ENCODE measurements at regions not wholly inside any gene's neighbourhood (a gene's known extent, or its start where the extent isn't known, plus 50 kb on each side); places are given as distances from the start of the nearest gene placed in this dataset.

- no peaks in the 10 kb centered on the region for H3K27me3 Mint-ChIP-seq
- H3K36me3 Mint-ChIP-seq, result peaks cover 26 to 34% of the 10 kb centered on the region in 2 donors
- H3K9me3 Mint-ChIP-seq, result no peaks in the 10 kb centered on the region
- ATAC-seq (replicated peaks) (no peak), DNase-seq (no peak)
- no peak overlapping the region for H3K4me3 Mint-ChIP-seq
- peaks cover 2 to 5% of the 10 kb centered on the region in 2 donors for H3K4me1 Mint-ChIP-seq
- no peak overlapping the region for H3K27ac Mint-ChIP-seq
Observed at GRCh38 chr22:49618677-49618953, 209.1 kb downstream of the BRD1 start.

DNA sequence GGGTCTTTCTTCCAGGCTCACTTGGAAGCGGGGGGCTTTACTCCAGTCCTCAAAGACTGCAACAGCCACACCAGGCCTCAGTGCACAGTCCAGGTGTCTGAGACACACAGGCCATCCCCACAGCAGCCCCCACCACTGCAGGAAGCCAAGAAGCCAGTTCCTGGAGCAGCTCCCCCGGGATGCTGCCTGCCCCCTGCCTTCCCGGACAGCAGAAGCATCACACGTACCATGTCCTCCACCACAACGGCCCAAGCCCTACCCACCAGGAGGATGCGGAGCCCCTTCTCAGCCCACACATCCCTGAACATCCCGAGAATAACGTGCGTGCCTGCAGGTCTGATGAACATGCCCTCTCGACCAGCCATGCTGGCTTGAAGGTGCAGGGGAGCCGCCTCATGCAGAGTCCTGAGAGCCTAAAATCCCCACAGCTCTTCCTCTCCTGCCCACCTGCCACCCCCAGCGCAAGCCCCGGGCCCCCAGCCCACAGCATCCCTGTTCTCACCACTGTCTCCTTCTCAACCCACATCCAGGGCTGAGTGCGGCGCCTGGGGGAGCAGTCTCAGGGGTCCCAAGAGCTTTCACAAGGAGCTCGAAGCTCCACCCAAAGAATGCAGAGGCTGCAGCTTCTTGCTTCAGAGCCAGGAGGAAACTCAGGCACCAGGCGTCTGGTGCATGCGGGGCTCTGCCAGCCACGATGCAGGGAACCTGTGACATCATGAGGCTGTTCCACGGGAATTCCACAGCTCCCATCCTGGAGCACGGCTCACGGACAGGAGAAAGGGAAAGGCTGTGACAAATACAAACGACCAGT, 209.6 kb downstream of the BRD1 start:
- H3K27ac Mint-ChIP-seq, result no peak overlapping the region
- peaks cover 32 to 39% of the 10 kb centered on the region in 2 donors for H3K36me3 Mint-ChIP-seq
- no peak for DNase-seq
- H3K27me3 Mint-ChIP-seq, result no peaks in the 10 kb centered on the region
- peaks cover 2 to 5% of the 10 kb centered on the region in 2 donors for H3K4me1 Mint-ChIP-seq
- no peak overlapping the region for H3K4me3 Mint-ChIP-seq
- ATAC-seq (replicated peaks), result no peak
- peaks cover 3% of the 10 kb centered on the region in 2 donors for H3K9me3 Mint-ChIP-seq

DNA sequence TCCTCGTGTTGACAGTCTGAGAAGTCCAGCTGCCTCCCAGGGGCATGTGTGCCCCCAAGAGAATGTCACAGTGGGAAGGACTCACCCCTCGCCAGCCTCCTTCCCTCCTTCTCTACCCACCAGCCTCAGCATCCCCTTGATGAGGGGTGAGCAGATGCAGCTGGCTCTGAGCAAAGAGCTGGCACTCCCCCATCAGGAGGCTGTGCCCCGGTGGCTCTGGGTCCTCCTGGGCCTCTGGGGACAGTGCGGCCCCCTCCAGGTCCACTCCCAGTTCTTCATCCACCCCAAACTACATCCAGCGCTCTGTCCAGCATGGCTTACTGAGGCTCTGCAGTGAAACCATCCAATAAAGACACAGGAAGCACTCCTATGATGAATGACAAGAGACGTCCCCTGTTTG, 210.4 kb downstream of the BRD1 start:
- ATAC-seq (replicated peaks), result no peak
- Mint-ChIP-seq H3K27ac (no peak overlapping the region), H3K9me3 (peaks cover 7 to 8% of the 10 kb centered on the region in 2 donors), H3K4me3 (no peak overlapping the region), H3K27me3 (no peaks in the 10 kb centered on the region), H3K36me3 (peaks cover 38 to 42% of the 10 kb centered on the region in 2 donors), H3K4me1 (peaks cover 2 to 5% of the 10 kb centered on the region in 2 donors)
- no peak for DNase-seq

DNA sequence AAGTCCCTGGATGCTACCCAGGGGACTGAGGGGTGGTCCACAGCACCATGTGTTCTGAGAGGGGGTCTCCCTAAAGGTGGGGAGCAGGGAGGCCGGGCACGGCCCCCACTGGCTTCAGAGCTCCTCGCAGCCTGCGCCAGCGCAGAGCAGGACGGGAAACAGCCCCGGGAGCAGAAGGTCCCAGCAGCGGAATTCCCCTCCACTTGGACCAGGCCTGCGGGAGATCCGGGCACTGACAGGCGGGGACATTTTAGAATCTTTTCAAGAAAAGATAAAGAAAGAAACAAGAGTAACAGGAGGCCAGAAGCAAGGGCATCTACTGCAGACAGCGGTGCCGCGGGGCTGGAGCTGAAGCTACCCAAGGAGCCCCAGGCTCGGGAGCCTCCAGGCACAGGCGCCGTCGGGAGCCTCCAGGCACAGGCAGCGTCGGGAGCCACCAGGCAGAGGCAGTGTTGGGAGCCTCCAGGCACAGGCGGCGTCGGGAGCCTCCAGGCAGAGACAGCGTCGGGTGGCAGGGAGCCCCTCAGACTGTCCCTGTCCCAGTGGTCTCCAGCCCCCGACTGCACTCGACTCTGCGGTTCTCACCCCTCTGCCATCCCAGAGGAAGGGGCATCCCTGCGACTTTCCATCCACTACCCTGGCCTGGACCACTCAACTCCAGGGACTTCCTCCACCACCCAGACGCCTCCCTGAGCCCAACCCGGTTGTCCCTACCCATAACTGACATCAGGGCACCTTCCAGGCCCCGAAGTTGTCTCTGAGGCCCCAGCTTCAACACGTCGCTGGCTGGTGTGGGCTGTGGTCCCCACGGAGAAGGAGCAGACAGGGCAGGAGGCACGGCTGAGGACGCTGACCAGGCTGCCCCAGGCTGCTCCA, 211.1 kb downstream of the BRD1 start:
- no peak overlapping the region for H3K4me3 Mint-ChIP-seq
- H3K4me1 Mint-ChIP-seq, result peaks cover 0 to 2% of the 10 kb centered on the region in 2 donors
- H3K9me3 Mint-ChIP-seq, result peaks cover 7 to 8% of the 10 kb centered on the region in 2 donors
- ATAC-seq (replicated peaks), result no peak
- H3K27me3 Mint-ChIP-seq, result no peaks in the 10 kb centered on the region
- peaks cover 39 to 42% of the 10 kb centered on the region in 2 donors for H3K36me3 Mint-ChIP-seq
- peak overlapping the region; percentile 73 for H3K27ac Mint-ChIP-seq
- no peak for DNase-seq

GRCh38 chr22:49614966-49615965, 212.4 kb downstream of the BRD1 start:
- H3K9me3 Mint-ChIP-seq, result peaks cover 7 to 8% of the 10 kb centered on the region in 2 donors
- peaks cover 35 to 41% of the 10 kb centered on the region in 2 donors for H3K36me3 Mint-ChIP-seq
- no peak overlapping the region for H3K4me3 Mint-ChIP-seq
- ATAC-seq (replicated peaks) (no peak), DNase-seq (no peak)
- no peaks in the 10 kb centered on the region for H3K27me3 Mint-ChIP-seq
- H3K4me1 Mint-ChIP-seq, result no peaks in the 10 kb centered on the region
- no peak overlapping the region for H3K27ac Mint-ChIP-seq

GRCh38 chr22:49613511-49614270, 214.0 kb downstream of the BRD1 start:
- DNase-seq (no peak), ATAC-seq (replicated peaks) (no peak)
- H3K9me3 Mint-ChIP-seq, result peaks cover 7 to 8% of the 10 kb centered on the region in 2 donors
- H3K36me3 Mint-ChIP-seq, result peaks cover 34 to 40% of the 10 kb centered on the region in 2 donors
- H3K4me1 Mint-ChIP-seq, result no peaks in the 10 kb centered on the region
- no peak overlapping the region for H3K4me3 Mint-ChIP-seq
- no peak overlapping the region for H3K27ac Mint-ChIP-seq
- H3K27me3 Mint-ChIP-seq, result no peaks in the 10 kb centered on the region

- Mint-ChIP-seq H3K9me3 (peaks cover 7 to 8% of the 10 kb centered on the region in 2 donors), H3K27ac (no peak overlapping the region), H3K4me3 (no peak overlapping the region), H3K4me1 (no peaks in the 10 kb centered on the region), H3K36me3 (peaks cover 35 to 46% of the 10 kb centered on the region in 2 donors), H3K27me3 (no peaks in the 10 kb centered on the region)
- ATAC-seq (replicated peaks), result no peak
- DNase-seq, result no peak
Observed at GRCh38 chr22:49613108-49613507, 214.6 kb downstream of the BRD1 start.

DNA sequence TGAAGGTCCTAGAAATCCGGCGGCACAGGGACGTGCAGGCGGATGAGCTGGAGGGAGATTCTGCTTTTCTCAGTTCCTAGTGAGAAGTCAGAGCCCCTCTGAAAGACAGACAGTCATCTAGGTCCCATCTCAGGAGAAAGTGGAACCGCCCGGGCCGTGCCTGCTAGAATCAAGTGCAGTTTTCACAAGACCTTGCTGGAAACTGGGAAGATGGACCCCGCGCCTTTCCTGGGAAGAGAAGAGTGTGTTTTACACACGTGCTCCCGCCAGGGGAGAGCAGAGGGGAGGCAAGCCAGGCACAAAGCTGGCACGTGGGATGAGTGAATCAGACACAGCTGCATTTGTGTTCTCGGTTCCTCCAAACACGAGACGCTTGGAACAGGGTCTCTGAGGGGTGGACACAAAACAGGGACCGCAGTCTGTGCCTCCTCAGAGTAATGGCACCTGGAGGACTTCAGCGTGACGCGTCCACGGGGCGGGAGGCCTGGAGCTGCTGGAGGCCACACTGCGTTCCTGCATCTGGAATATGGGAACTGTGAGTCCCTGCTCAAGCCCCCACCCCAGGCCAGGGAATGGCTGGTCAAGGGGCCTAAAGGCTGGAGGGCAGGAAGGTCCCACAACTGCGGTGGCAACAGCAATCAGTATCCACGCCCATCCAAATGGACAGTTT, 218.3 kb downstream of the BRD1 start:
- DNase-seq, result no peak
- H3K4me1 Mint-ChIP-seq, result no peaks in the 10 kb centered on the region

DNA sequence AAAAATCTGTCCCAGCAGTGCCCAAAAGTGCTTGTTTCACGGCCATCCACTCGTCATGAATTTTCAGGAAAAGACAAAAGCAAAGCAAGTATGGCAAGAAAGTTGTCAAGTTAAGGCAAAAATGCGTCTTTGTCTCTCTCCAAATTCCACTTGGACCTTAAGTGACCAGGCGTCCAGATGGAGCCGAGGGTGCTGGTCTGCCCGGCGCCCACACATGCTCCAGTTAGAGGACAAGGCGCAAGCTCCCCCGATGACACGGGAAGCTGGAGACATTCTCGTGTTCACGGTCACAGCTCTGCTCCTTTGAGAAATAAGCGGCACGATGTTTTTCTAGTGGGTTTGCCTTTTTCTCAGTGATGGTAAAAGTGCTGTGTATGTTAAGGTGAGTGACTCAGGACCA, 219.0 kb downstream of the BRD1 start:
- Mint-ChIP-seq H3K27me3 (no peaks in the 10 kb centered on the region), H3K9me3 (peaks cover 15 to 20% of the 10 kb centered on the region in 2 donors), H3K36me3 (peaks cover 45 to 52% of the 10 kb centered on the region in 2 donors), H3K4me1 (no peaks in the 10 kb centered on the region), H3K4me3 (no peak overlapping the region), H3K27ac (no peak overlapping the region)
- DNase-seq (no peak), ATAC-seq (replicated peaks) (no peak)

More for the DNA sequence above, 218.3 kb downstream of the BRD1 start:
- H3K9me3 Mint-ChIP-seq, result peaks cover 15 to 19% of the 10 kb centered on the region in 2 donors
- peaks cover 42 to 50% of the 10 kb centered on the region in 2 donors for H3K36me3 Mint-ChIP-seq
- H3K27ac Mint-ChIP-seq, result no peak overlapping the region
- ATAC-seq (replicated peaks), result no peak
- H3K4me3 Mint-ChIP-seq, result no peak overlapping the region
- H3K27me3 Mint-ChIP-seq, result no peaks in the 10 kb centered on the region

GRCh38 chr22:49608228-49608627, 219.4 kb downstream of the BRD1 start:
- H3K4me3 Mint-ChIP-seq, result no peak overlapping the region
- H3K36me3 Mint-ChIP-seq, result peaks cover 44 to 52% of the 10 kb centered on the region in 2 donors
- H3K9me3 Mint-ChIP-seq, result peaks cover 15 to 19% of the 10 kb centered on the region in 2 donors
- no peaks in the 10 kb centered on the region for H3K27me3 Mint-ChIP-seq
- ATAC-seq (replicated peaks), result no peak
- DNase-seq, result no peak
- H3K4me1 Mint-ChIP-seq, result no peaks in the 10 kb centered on the region
- H3K27ac Mint-ChIP-seq, result no peak overlapping the region

GRCh38 chr22:49607821-49608220, 219.9 kb downstream of the BRD1 start:
- Mint-ChIP-seq H3K4me1 (no peaks in the 10 kb centered on the region), H3K4me3 (no peak overlapping the region), H3K27me3 (no peaks in the 10 kb centered on the region), H3K9me3 (peaks cover 11 to 15% of the 10 kb centered on the region in 2 donors), H3K27ac (no peak overlapping the region), H3K36me3 (peaks cover 42 to 52% of the 10 kb centered on the region in 2 donors)
- DNase-seq (no peak), ATAC-seq (replicated peaks) (no peak)

DNA sequence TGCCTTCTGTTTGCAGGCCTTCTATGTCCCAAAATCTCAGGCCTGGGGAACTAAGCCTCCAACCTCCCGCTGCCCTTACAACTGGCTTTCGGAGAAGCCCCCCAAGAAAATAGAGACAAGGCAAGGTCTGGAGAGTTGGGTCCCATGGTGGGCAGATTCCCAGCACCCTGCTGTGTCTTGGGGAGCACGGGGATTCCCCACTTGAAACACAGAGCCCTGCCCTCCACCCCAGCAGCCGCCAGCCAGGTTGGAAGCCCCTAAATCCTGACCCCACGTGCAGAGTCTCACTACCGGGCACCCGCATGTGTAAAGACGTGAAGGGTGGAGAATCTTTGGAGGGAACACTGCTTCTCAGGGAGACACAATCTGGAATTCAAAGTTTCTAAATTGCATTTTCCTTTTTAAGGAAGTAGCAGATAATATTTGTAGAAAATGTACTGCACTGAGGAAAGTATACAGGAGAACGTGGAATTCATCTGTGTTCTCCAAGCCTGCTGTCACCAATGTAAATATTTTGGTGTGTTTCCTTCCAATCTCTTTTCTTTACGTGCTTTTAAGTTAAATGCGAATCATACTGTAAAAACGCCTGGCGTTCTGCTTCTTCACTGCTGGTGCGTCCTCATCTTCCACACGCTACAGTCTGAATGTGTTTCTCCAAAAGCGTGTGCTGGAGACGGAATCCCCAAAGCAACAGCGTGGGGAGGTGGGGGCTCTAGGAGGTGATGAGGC, 220.9 kb downstream of the BRD1 start:
- no peak overlapping the region for H3K4me3 Mint-ChIP-seq
- no peak for DNase-seq
- ATAC-seq (replicated peaks), result no peak
- no peak overlapping the region for H3K27ac Mint-ChIP-seq
- H3K4me1 Mint-ChIP-seq, result no peaks in the 10 kb centered on the region
- H3K27me3 Mint-ChIP-seq, result no peaks in the 10 kb centered on the region
- H3K36me3 Mint-ChIP-seq, result peaks cover 40 to 51% of the 10 kb centered on the region in 2 donors
- peaks cover 10 to 13% of the 10 kb centered on the region in 2 donors for H3K9me3 Mint-ChIP-seq
